K562 (cell line): ENCODE measurements at regions not wholly inside any gene's neighbourhood (a gene's known extent, or its start where the extent isn't known, plus 50 kb on each side); places are given as distances from the start of the nearest gene placed in this dataset.

ENCODE experiments used
- ATAC-seq: fragments of 200-7000 bp; cut with Tn5 transposase; 3 replicates; pipeline ENCODE4 v1.9.1; 2020; ENCODE audit warnings: moderate library complexity
- BruUV-seq: library from RNA; stranded (reverse); fragments of 400-500 nt; replicated peaks from 2 replicates; lab custom pipeline; 2021; lab: Mats Ljungman, UMichigan
- CTCF ChIA-PET: fragments of 300-600 bp; formaldehyde crosslinking; extraction: SDS; loops from one replicate; lab custom pipeline; 2021; ENCODE audit warnings: low intra/inter-chr PET ratio; lab: Yijun Ruan, JAX
- POLR2A ChIA-PET: fragments of 300-600, 350-650 bp; sonication (Branson Sonifier 250); formaldehyde crosslinking; extraction: SDS; loops from one replicate; lab custom pipeline; 2021; ENCODE audit warnings: antibody characterized with exemption, inconsistent platforms; lab: Yijun Ruan, JAX
- DNase-seq, 4 experiments: peaks; one replicate each; pipeline versions ENCODE4 v3.0.0 to v3.0.0-alpha.2; 2011 to 2018; ENCODE audit warnings: low spot score in 3 of 4, mixed read lengths in 3 of 4; ENCODE audit errors: extremely low read depth in 1 of 4
- FAIRE-seq: peaks from 2 replicates; lab custom pipeline; 2011; peaks lifted over from hg19 to GRCh38; lab: Jason Lieb, UNC
- H2AFZ ChIP-seq: 2 replicates; pipeline ENCODE4 v1.6.0; 2011; ENCODE audit warnings: low read depth, low read length, control low read depth, inconsistent platforms
- H3K27ac ChIP-seq: fragments of 200-600 bp; 3 replicates; pipeline ENCODE4 v1.8.0; 2011; ENCODE audit warnings: low read depth, mild to moderate bottlenecking, control low read depth, inconsistent platforms, low read length, moderate library complexity, mixed read lengths; ENCODE audit errors: extremely low read depth
- H3K27me3 ChIP-seq, 2 experiments: fragments of 300-600 bp in 1 of 2; 2 replicates in 1 of 2; 3 replicates in 1 of 2; pipeline versions ENCODE4 v1.6.0 to v1.8.0; 2011; ENCODE audit warnings: inconsistent platforms in 2 of 2, low read length in 2 of 2, mild to moderate bottlenecking in 1 of 2, mixed read lengths in 1 of 2, moderate library complexity in 1 of 2; ENCODE audit not compliant: control insufficient read depth in 2 of 2, insufficient read depth in 2 of 2
- H3K36me3 ChIP-seq: fragments of 300-600 bp; 3 replicates; pipeline ENCODE4 v1.8.0; 2011; ENCODE audit warnings: mild to moderate bottlenecking, low read length, inconsistent platforms; ENCODE audit not compliant: control insufficient read depth, insufficient read depth
- H3K4me1 ChIP-seq, 2 experiments: fragments of 200-600 bp in 1 of 2; replicated peaks in 1 of 2; 2 replicates in 1 of 2; 3 replicates in 1 of 2; pipeline versions ENCODE4 v1.5.1 to v1.8.0; 2011; ENCODE audit warnings: inconsistent platforms in 2 of 2, low read length in 2 of 2, mild to moderate bottlenecking in 1 of 2, mixed read lengths in 1 of 2, moderate library complexity in 1 of 2; ENCODE audit not compliant: control insufficient read depth in 2 of 2, insufficient read depth in 2 of 2
- H3K4me2 ChIP-seq: 2 replicates; pipeline ENCODE4 v1.6.1; 2011; ENCODE audit warnings: low read length, control low read depth, inconsistent platforms, mixed read lengths; ENCODE audit not compliant: insufficient read depth
- H3K4me3 ChIP-seq: fragments of 200-600 bp; sonication (generic), shearing (Covaris generic); 2 replicates; pipeline ENCODE4 v1.5.1; 2016; ENCODE audit warnings: control low read depth, inconsistent platforms
- H3K79me2 ChIP-seq: fragments of 200-600 bp; 3 replicates; pipeline ENCODE4 v1.8.0; 2011; ENCODE audit warnings: low read length, inconsistent platforms; ENCODE audit not compliant: control insufficient read depth, insufficient read depth
- H3K9ac ChIP-seq, 2 experiments: 2 replicates each; pipeline versions ENCODE4 v1.6.0 to v1.6.1; 2011; ENCODE audit warnings: low read depth in 2 of 2, low read length in 2 of 2, control low read depth in 1 of 2, inconsistent platforms in 1 of 2, mild to moderate bottlenecking in 1 of 2, mixed read lengths in 1 of 2; ENCODE audit not compliant: insufficient read depth in 1 of 2
- H3K9me1 ChIP-seq: one replicate; pipeline ENCODE4 v1.6.0; 2011; ENCODE audit warnings: inconsistent platforms, mild to moderate bottlenecking, low read length, moderate library complexity; ENCODE audit not compliant: control insufficient read depth, insufficient read depth
- H3K9me3 ChIP-seq: replicated peaks from 2 replicates; pipeline ENCODE4 v1.5.1; 2011; ENCODE audit warnings: low read depth, low read length, inconsistent platforms; ENCODE audit not compliant: control insufficient read depth, insufficient read depth
- H4K20me1 ChIP-seq: replicated peaks from 2 replicates; pipeline ENCODE4 v1.6.1; 2011; ENCODE audit warnings: low read length, inconsistent platforms, mixed read lengths; ENCODE audit not compliant: control insufficient read depth, insufficient read depth
- CC2D1A ChIP-seq: fragments of 450-650 bp; IDR thresholded peaks from 2 replicates; pipeline ENCODE4 v1.6.1; 2017; ENCODE audit warnings: mild to moderate bottlenecking
- CCNT2 ChIP-seq: IDR thresholded peaks from 2 replicates; pipeline ENCODE4 v1.6.1; 2011; ENCODE audit warnings: borderline replicate concordance, low read depth, mild to moderate bottlenecking, moderate library complexity, mixed read lengths, low read length; ENCODE audit not compliant: insufficient read length; ENCODE audit errors: extremely low read depth
- ERF ChIP-seq: fragments of 450-650 bp; formaldehyde crosslinking; IDR thresholded peaks from 2 replicates; pipeline ENCODE4 v1.4.0; 2020; ENCODE audit warnings: mild to moderate bottlenecking, mixed read lengths
- PHB2 ChIP-seq: fragments of 450-650 bp; IDR thresholded peaks from 2 replicates; pipeline ENCODE4 v1.6.1; 2017; ENCODE audit warnings: low read depth
- YY1 ChIP-seq, 3 experiments: IDR thresholded peaks; 2 replicates each; pipeline ENCODE4 v1.6.1; 2011; ENCODE audit warnings: low read length in 2 of 3, mild to moderate bottlenecking in 2 of 3, moderate library complexity in 2 of 3, borderline replicate concordance in 1 of 3, control low read depth in 1 of 3, low read depth in 1 of 3; ENCODE audit not compliant: insufficient read depth in 3 of 3, insufficient replicate concordance in 2 of 3, control insufficient read depth in 1 of 3, insufficient read length in 1 of 3; ENCODE audit errors: extremely low read depth in 1 of 3
- ZNF263 ChIP-seq: sonication (generic); formaldehyde crosslinking; IDR thresholded peaks from 2 replicates; pipeline ENCODE4 v1.8.0; 2022; ENCODE audit warnings: mild to moderate bottlenecking, missing genetic modification reagents, borderline replicate concordance
- ZZZ3 ChIP-seq: fragments of 450-650 bp; IDR thresholded peaks from 2 replicates; pipeline ENCODE4 v1.6.1; 2016; ENCODE audit warnings: antibody characterized with exemption, mild to moderate bottlenecking, moderate library complexity
- in situ Hi-C: fragments of 300-500 bp; cut with MboI; formaldehyde crosslinking; loops from 4 replicates; pipeline ENCODE4 v1.15.0; 2018; ENCODE audit warnings: inconsistent platforms, mixed read lengths
- intact Hi-C: fragments of 100-400 bp; cut with micrococcal nuclease; formaldehyde crosslinking; loops from 2 replicates; pipeline ENCODE4 v1.14.2; 2022

GRCh38 chr1:67517046-67517445 is 86.8 kb upstream of the SERBP1 start:
- H3K4me3 ChIP-seq, result no peak overlapping the region
- POLR2A ChIA-PET, result interaction anchor here (1.7 kb wide), 1 partner anchor 87 kb away, joined by 6 read pairs; the partner anchor contains the start of gene SERBP1
- no peaks in the 10 kb centered on the region for H4K20me1 ChIP-seq
- FAIRE-seq, result no peak
- H3K9me3 ChIP-seq, result peaks cover 2% of the 10 kb centered on the region; the same call in 1 of the 2 replicates
- TF ChIP-seq YY1 (IDR thresholded peaks at IDR 0.05; ENCODE audit: borderline replicate concordance in 1 of 3, control insufficient read depth in 1 of 3, extremely low read depth in 1 of 3, insufficient read depth in 3 of 3, insufficient read length in 1 of 3, insufficient replicate concordance in 2 of 3, low read depth in 1 of 3, low read length in 2 of 3) (no peak), CCNT2 (no peak), PHB2 (no peak), CC2D1A (no peak), ERF (no peak), ZNF263 (no peak), ZZZ3 (no peak)
- H3K4me2 ChIP-seq, result no peak overlapping the region
- no peaks in the 10 kb centered on the region for H3K36me3 ChIP-seq
- no peak overlapping the region for H3K9ac ChIP-seq
- no peaks in the 10 kb centered on the region for H3K27me3 ChIP-seq
- no peaks in the 10 kb centered on the region for H3K9me1 ChIP-seq
- no peak overlapping the region for H2AFZ ChIP-seq
- intact Hi-C loops, result no loop called here
- ATAC-seq, result no peak
- CTCF ChIA-PET, result no interaction called here
- DNase-seq, result no peak
- no peak overlapping the region for H3K27ac ChIP-seq
- in situ Hi-C loops, result no loop called here
- H3K79me2 ChIP-seq, result no peaks in the 10 kb centered on the region
- BruUV-seq, result no TSS peak
- peaks cover 0 to 2% of the 10 kb centered on the region in 2 experiments; a peak in 2 of 5 replicates for H3K4me1 ChIP-seq
